ENCODE measurements at regions not wholly inside any gene's neighbourhood (a gene's known extent, or its start where the extent isn't known, plus 50 kb on each side); places are given as distances from the start of the nearest gene placed in this dataset.

- Histone ChIP-seq H3K4me1 (ENCODE audit: insufficient read depth, low read length, poor library complexity, severe bottlenecking) (peaks cover 62% of the 10 kb centered on the region), H3K4me3 (ENCODE audit: low read depth, low read length, poor library complexity, severe bottlenecking) (peak overlapping the region; percentile 60), H3K4me2 (ENCODE audit: low read length) (peak overlapping the region; percentile 78), H3K9me3 (ENCODE audit: low read length) (no peaks in the 10 kb centered on the region), H3K27ac (ENCODE audit: low read depth, low read length, poor library complexity, severe bottlenecking) (peak overlapping the region; percentile 99), H3K9me2 (ENCODE audit: insufficient read depth, low read length) (no peaks in the 10 kb centered on the region), H4K20me1 (ENCODE audit: insufficient read depth, low read length) (no peaks in the 10 kb centered on the region), H3K79me2 (ENCODE audit: insufficient read depth, low read depth, low read length) (no peaks in the 10 kb centered on the region), H3K36me3 (ENCODE audit: insufficient read depth, low read length) (no peaks in the 10 kb centered on the region), H2AFZ (ENCODE audit: low read length) (peak overlapping the region; percentile 91)
- TF ChIP-seq CTCF (conservative IDR thresholded peaks at IDR 0.05; ENCODE audit: low read length) (no peak), EZH2phosphoT487 (IDR thresholded peaks at IDR 0.05; ENCODE audit: borderline replicate concordance, low read depth, low read length) (no peak)
- POLR2A ChIA-PET = interaction anchor here (0.5 to 6.9 kb wide), 25 partner anchors 9 to 845 kb away, joined by 3 to 81 read pairs (median 3); partner anchors contain the start of gene HSPA13
- CTCF ChIA-PET (ENCODE audit: unreplicated experiment) = interaction anchor here (1.0 to 1.9 kb wide), 2 partner anchors 12 to 16 kb away, joined by 5 to 8 read pairs; no protein-coding TSS in a partner anchor
- intact Hi-C loops (cut with micrococcal nuclease; ENCODE audit: unreplicated experiment) = loop anchor here (1.0 to 5.0 kb wide), 2 partner anchors 9 to 294 kb away; partner anchors contain the start of gene HSPA13
- BruUV-seq (replicated peaks) = no TSS peak
- DNase-seq (ENCODE audit: low spot score) = peak; percentile 90
Measured at GRCh38 chr21:14675774-14676530, 129.8 kb upstream of the SAMSN1 start.

GRCh38 chr21:14673649-14674048 is 127.5 kb upstream of the SAMSN1 start:
- H3K4me3 ChIP-seq (ENCODE audit: low read depth, low read length, poor library complexity, severe bottlenecking) = no peak overlapping the region
- no peaks in the 10 kb centered on the region for H3K9me3 ChIP-seq (ENCODE audit: low read length)
- CTCF ChIA-PET (ENCODE audit: unreplicated experiment) = no interaction called here
- DNase-seq (ENCODE audit: low spot score) = no peak
- no peaks in the 10 kb centered on the region for H4K20me1 ChIP-seq (ENCODE audit: insufficient read depth, low read length)
- peaks cover 51% of the 10 kb centered on the region for H3K4me1 ChIP-seq (ENCODE audit: insufficient read depth, low read length, poor library complexity, severe bottlenecking)
- peak overlapping the region; percentile 91 for H2AFZ ChIP-seq (ENCODE audit: low read length)
- H3K36me3 ChIP-seq (ENCODE audit: insufficient read depth, low read length) = no peaks in the 10 kb centered on the region
- TF ChIP-seq CTCF (conservative IDR thresholded peaks at IDR 0.05; ENCODE audit: low read length) (no peak), EZH2phosphoT487 (IDR thresholded peaks at IDR 0.05; ENCODE audit: borderline replicate concordance, low read depth, low read length) (no peak)
- POLR2A ChIA-PET = interaction anchor here (1.1 to 6.9 kb wide), 4 partner anchors 11 to 851 kb away, joined by 3 to 81 read pairs (median 26); no protein-coding TSS in a partner anchor
- BruUV-seq (replicated peaks) = no TSS peak
- H3K79me2 ChIP-seq (ENCODE audit: insufficient read depth, low read depth, low read length) = no peaks in the 10 kb centered on the region
- intact Hi-C loops (cut with micrococcal nuclease; ENCODE audit: unreplicated experiment) = no loop called here
- no peaks in the 10 kb centered on the region for H3K9me2 ChIP-seq (ENCODE audit: insufficient read depth, low read length)
- H3K27ac ChIP-seq (ENCODE audit: low read depth, low read length, poor library complexity, severe bottlenecking) = no peak overlapping the region
- H3K4me2 ChIP-seq (ENCODE audit: low read length) = no peak overlapping the region

GRCh38 chr21:14672466-14672865 is 126.4 kb upstream of the SAMSN1 start:
- Histone ChIP-seq H3K9me2 (ENCODE audit: insufficient read depth, low read length) (no peaks in the 10 kb centered on the region; the same call in 1 of the 2 replicates), H4K20me1 (ENCODE audit: insufficient read depth, low read length) (no peaks in the 10 kb centered on the region), H3K4me1 (ENCODE audit: insufficient read depth, low read length, poor library complexity, severe bottlenecking) (peaks cover 44% of the 10 kb centered on the region), H3K4me3 (ENCODE audit: low read depth, low read length, poor library complexity, severe bottlenecking) (no peak overlapping the region), H3K4me2 (ENCODE audit: low read length) (peak overlapping the region; percentile 4; the same call in 1 of the 2 replicates), H3K27ac (ENCODE audit: low read depth, low read length, poor library complexity, severe bottlenecking) (no peak overlapping the region), H3K36me3 (ENCODE audit: insufficient read depth, low read length) (no peaks in the 10 kb centered on the region), H3K9me3 (ENCODE audit: low read length) (no peaks in the 10 kb centered on the region), H3K79me2 (ENCODE audit: insufficient read depth, low read depth, low read length) (no peaks in the 10 kb centered on the region), H2AFZ (ENCODE audit: low read length) (peak overlapping the region; percentile 91; the same call in 1 of the 2 replicates)
- no peak for DNase-seq (ENCODE audit: low spot score)
- POLR2A ChIA-PET = interaction anchor here (0.6 to 1.2 kb wide), 2 partner anchors 10 to 17 kb away, joined by 3 to 4 read pairs; no protein-coding TSS in a partner anchor
- BruUV-seq (replicated peaks) = no TSS peak
- intact Hi-C loops (cut with micrococcal nuclease; ENCODE audit: unreplicated experiment) = no loop called here
- no peak for TF ChIP-seq EZH2phosphoT487 (IDR thresholded peaks at IDR 0.05; ENCODE audit: borderline replicate concordance, low read depth, low read length)
- TF ChIP-seq CTCF (conservative IDR thresholded peaks at IDR 0.05; ENCODE audit: low read length) = no peak
- CTCF ChIA-PET (ENCODE audit: unreplicated experiment) = no interaction called here
